Activated naive CD4-positive, alpha-beta T cell treated with anti-CD3 and anti-CD28 coated beads, Interleukin-2, amount 50 U/mL, for 24 hours (primary cell): ENCODE measurements at regions not wholly inside any gene's neighbourhood (a gene's known extent, or its start where the extent isn't known, plus 50 kb on each side); places are given as distances from the start of the nearest gene placed in this dataset.
"Not testable (repeated sequence)": the region's sequence is repeated elsewhere in the genome, so short reads cannot be mapped to it uniquely, and the experiment has no call there.

Source experiments
- H3K27ac Mint-ChIP-seq: one replicate; pipeline ENCODE4 v1.8.0; 2021; ENCODE audit warnings: mild to moderate bottlenecking, mixed read lengths
- H3K27me3 Mint-ChIP-seq: one replicate; pipeline ENCODE4 v1.8.0; 2021; ENCODE audit warnings: mixed read lengths
- H3K36me3 Mint-ChIP-seq: one replicate; pipeline ENCODE4 v1.8.0; 2021; ENCODE audit warnings: mixed read lengths
- H3K4me1 Mint-ChIP-seq: one replicate; pipeline ENCODE4 v1.8.0; 2021; ENCODE audit warnings: mixed read lengths
- H3K4me3 Mint-ChIP-seq: one replicate; pipeline ENCODE4 v1.8.0; 2021; ENCODE audit warnings: mild to moderate bottlenecking, mixed read lengths
- H3K9me3 Mint-ChIP-seq: one replicate; pipeline ENCODE4 v1.8.0; 2021; ENCODE audit warnings: mixed read lengths

GRCh38 chr3:56952061-56952460 lies 108.4 kb upstream of the SPATA12 start:
- Mint-ChIP-seq H3K4me1 (no peaks in the 10 kb centered on the region), H3K27me3 (no peaks in the 10 kb centered on the region), H3K9me3 (no peaks in the 10 kb centered on the region), H3K36me3 (peaks cover 1% of the 10 kb centered on the region), H3K27ac (no peak overlapping the region), H3K4me3 (no peak overlapping the region)

- Mint-ChIP-seq H3K4me1 (no peaks in the 10 kb centered on the region), H3K27ac (no peak overlapping the region), H3K36me3 (peaks cover 3% of the 10 kb centered on the region), H3K9me3 (peaks cover 2% of the 10 kb centered on the region), H3K27me3 (no peaks in the 10 kb centered on the region), H3K4me3 (no peak overlapping the region)
These were observed 109.1 kb upstream of the SPATA12 start for GRCh38 chr3:56951366-56951765.

- H3K4me3 Mint-ChIP-seq: not testable (repeated sequence)
These were observed 115.1 kb upstream of the SPATA12 start for GRCh38 chr3:56945378-56945777.

GRCh38 chr3:56942523-56942922 lies 117.9 kb upstream of the SPATA12 start:
- Mint-ChIP-seq H3K9me3 (peaks cover 6% of the 10 kb centered on the region), H3K36me3 (peaks cover 9% of the 10 kb centered on the region), H3K27ac (peak overlapping the region; percentile 52), H3K27me3 (no peaks in the 10 kb centered on the region), H3K4me1 (peaks cover 33% of the 10 kb centered on the region), H3K4me3 (peak overlapping the region; percentile 15)

More at GRCh38 chr3:56945378-56945777, 115.1 kb upstream of the SPATA12 start:
- not testable (repeated sequence) for H3K27ac Mint-ChIP-seq, H3K36me3 Mint-ChIP-seq, H3K27me3 Mint-ChIP-seq, H3K9me3 Mint-ChIP-seq
- H3K4me1 Mint-ChIP-seq: peaks cover 28% of the 10 kb centered on the region

GRCh38 chr3:56940976-56941375 lies 119.5 kb upstream of the SPATA12 start:
- H3K9me3 Mint-ChIP-seq: peaks cover under 1% of the 10 kb centered on the region
- H3K4me3 Mint-ChIP-seq: no peak overlapping the region
- peaks cover 5% of the 10 kb centered on the region for H3K36me3 Mint-ChIP-seq
- H3K27ac Mint-ChIP-seq: no peak overlapping the region
- peaks cover 35% of the 10 kb centered on the region for H3K4me1 Mint-ChIP-seq
- H3K27me3 Mint-ChIP-seq: no peaks in the 10 kb centered on the region

GRCh38 chr3:56940321-56940720 lies 120.1 kb upstream of the SPATA12 start:
- no peak overlapping the region for H3K27ac Mint-ChIP-seq
- H3K36me3 Mint-ChIP-seq: peaks cover 5% of the 10 kb centered on the region
- no peak overlapping the region for H3K4me3 Mint-ChIP-seq
- peaks cover 38% of the 10 kb centered on the region for H3K4me1 Mint-ChIP-seq
- H3K27me3 Mint-ChIP-seq: no peaks in the 10 kb centered on the region
- H3K9me3 Mint-ChIP-seq: no peaks in the 10 kb centered on the region

- no peaks in the 10 kb centered on the region for H3K9me3 Mint-ChIP-seq
- peaks cover 3% of the 10 kb centered on the region for H3K36me3 Mint-ChIP-seq
- peaks cover 33% of the 10 kb centered on the region for H3K4me1 Mint-ChIP-seq
- no peak overlapping the region for H3K4me3 Mint-ChIP-seq
- no peak overlapping the region for H3K27ac Mint-ChIP-seq
- H3K27me3 Mint-ChIP-seq: no peaks in the 10 kb centered on the region
These were observed 120.6 kb upstream of the SPATA12 start for GRCh38 chr3:56939834-56940233.

GRCh38 chr3:56938530-56938929 lies 121.9 kb upstream of the SPATA12 start:
- H3K9me3 Mint-ChIP-seq: no peaks in the 10 kb centered on the region
- H3K4me3 Mint-ChIP-seq: no peak overlapping the region
- H3K36me3 Mint-ChIP-seq: peaks cover 3% of the 10 kb centered on the region
- H3K4me1 Mint-ChIP-seq: peaks cover 26% of the 10 kb centered on the region
- no peak overlapping the region for H3K27ac Mint-ChIP-seq
- no peaks in the 10 kb centered on the region for H3K27me3 Mint-ChIP-seq

- H3K4me3 Mint-ChIP-seq: no peak overlapping the region
- H3K27ac Mint-ChIP-seq: no peak overlapping the region
- H3K27me3 Mint-ChIP-seq: no peaks in the 10 kb centered on the region
- peaks cover 3% of the 10 kb centered on the region for H3K36me3 Mint-ChIP-seq
- peaks cover under 1% of the 10 kb centered on the region for H3K9me3 Mint-ChIP-seq
- H3K4me1 Mint-ChIP-seq: peaks cover 17% of the 10 kb centered on the region
These were observed 122.9 kb upstream of the SPATA12 start for GRCh38 chr3:56937580-56937979.

GRCh38 chr3:56935811-56936210 lies 124.7 kb upstream of the SPATA12 start:
- Mint-ChIP-seq H3K9me3 (peaks cover 5% of the 10 kb centered on the region), H3K4me3 (no peak overlapping the region)

GRCh38 chr3:56934481-56934880 lies 126.0 kb upstream of the SPATA12 start:
- not testable (repeated sequence) for H3K27me3 Mint-ChIP-seq, H3K4me3 Mint-ChIP-seq, H3K9me3 Mint-ChIP-seq, H3K36me3 Mint-ChIP-seq, H3K27ac Mint-ChIP-seq
- H3K4me1 Mint-ChIP-seq: peaks cover 38% of the 10 kb centered on the region

More at GRCh38 chr3:56935811-56936210, 124.7 kb upstream of the SPATA12 start:
- Mint-ChIP-seq H3K27me3 (no peaks in the 10 kb centered on the region), H3K36me3 (peaks cover 3% of the 10 kb centered on the region), H3K4me1 (peaks cover 25% of the 10 kb centered on the region), H3K27ac (no peak overlapping the region)

GRCh38 chr3:56933803-56934202 lies 126.7 kb upstream of the SPATA12 start:
- H3K27me3 Mint-ChIP-seq: no peaks in the 10 kb centered on the region
- H3K4me1 Mint-ChIP-seq: peaks cover 45% of the 10 kb centered on the region
- peaks cover 5% of the 10 kb centered on the region for H3K9me3 Mint-ChIP-seq
- peaks cover 3% of the 10 kb centered on the region for H3K36me3 Mint-ChIP-seq
- H3K4me3 Mint-ChIP-seq: no peak overlapping the region
- no peak overlapping the region for H3K27ac Mint-ChIP-seq

- H3K4me1 Mint-ChIP-seq: peaks cover 52% of the 10 kb centered on the region
- peaks cover 3% of the 10 kb centered on the region for H3K36me3 Mint-ChIP-seq
- H3K4me3 Mint-ChIP-seq: no peak overlapping the region
- no peak overlapping the region for H3K27ac Mint-ChIP-seq
- H3K9me3 Mint-ChIP-seq: peaks cover 5% of the 10 kb centered on the region
- no peaks in the 10 kb centered on the region for H3K27me3 Mint-ChIP-seq
These were observed 127.6 kb upstream of the SPATA12 start for GRCh38 chr3:56932866-56933265.

- H3K27me3 Mint-ChIP-seq: no peaks in the 10 kb centered on the region
- peak overlapping the region; percentile 71 for H3K27ac Mint-ChIP-seq
- H3K4me1 Mint-ChIP-seq: peaks cover 53% of the 10 kb centered on the region
- H3K4me3 Mint-ChIP-seq: no peak overlapping the region
- H3K9me3 Mint-ChIP-seq: peaks cover 5% of the 10 kb centered on the region
- H3K36me3 Mint-ChIP-seq: peaks cover 3% of the 10 kb centered on the region
These were observed 128.6 kb upstream of the SPATA12 start for GRCh38 chr3:56931836-56932235.

GRCh38 chr3:56930706-56931105 lies 129.0 kb upstream of the ARHGEF3 start:
- H3K27ac Mint-ChIP-seq: peak overlapping the region; percentile 83
- H3K36me3 Mint-ChIP-seq: peaks cover 3% of the 10 kb centered on the region
- H3K4me1 Mint-ChIP-seq: peaks cover 64% of the 10 kb centered on the region
- peak overlapping the region; percentile 44 for H3K4me3 Mint-ChIP-seq
- H3K9me3 Mint-ChIP-seq: peaks cover 5% of the 10 kb centered on the region
- no peaks in the 10 kb centered on the region for H3K27me3 Mint-ChIP-seq

GRCh38 chr3:56929809-56930615 lies 128.3 kb upstream of the ARHGEF3 start:
- Mint-ChIP-seq H3K36me3 (peaks cover 3% of the 10 kb centered on the region), H3K4me1 (peaks cover 68% of the 10 kb centered on the region), H3K27ac (peak overlapping the region; percentile 59), H3K9me3 (peaks cover 5% of the 10 kb centered on the region), H3K4me3 (peak overlapping the region; percentile 1), H3K27me3 (no peaks in the 10 kb centered on the region)
